ENCODE measurements at regions not wholly inside any gene's neighbourhood (a gene's known extent, or its start where the extent isn't known, plus 50 kb on each side); places are given as distances from the start of the nearest gene placed in this dataset.

DNA sequence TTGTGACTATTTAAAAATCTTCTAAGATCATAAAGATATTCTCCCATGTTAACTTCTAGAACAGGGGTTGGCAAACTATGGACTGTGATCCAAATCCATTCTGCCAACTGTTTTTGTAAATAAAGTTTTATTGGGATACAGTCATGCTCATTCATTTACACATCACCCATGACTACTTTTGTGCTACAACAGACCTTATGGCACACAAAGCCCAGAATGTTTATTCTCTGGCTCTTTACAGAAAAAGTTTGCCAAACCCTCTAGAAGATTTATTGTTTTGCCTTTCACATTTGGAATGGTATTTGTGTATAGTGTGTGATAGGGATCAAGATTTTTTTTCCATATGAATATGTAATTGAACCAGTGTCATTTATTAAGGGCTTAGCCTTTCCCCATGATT lies 341.7 kb downstream of the CD83 start:
- TF ChIP-seq, protein P1, sequence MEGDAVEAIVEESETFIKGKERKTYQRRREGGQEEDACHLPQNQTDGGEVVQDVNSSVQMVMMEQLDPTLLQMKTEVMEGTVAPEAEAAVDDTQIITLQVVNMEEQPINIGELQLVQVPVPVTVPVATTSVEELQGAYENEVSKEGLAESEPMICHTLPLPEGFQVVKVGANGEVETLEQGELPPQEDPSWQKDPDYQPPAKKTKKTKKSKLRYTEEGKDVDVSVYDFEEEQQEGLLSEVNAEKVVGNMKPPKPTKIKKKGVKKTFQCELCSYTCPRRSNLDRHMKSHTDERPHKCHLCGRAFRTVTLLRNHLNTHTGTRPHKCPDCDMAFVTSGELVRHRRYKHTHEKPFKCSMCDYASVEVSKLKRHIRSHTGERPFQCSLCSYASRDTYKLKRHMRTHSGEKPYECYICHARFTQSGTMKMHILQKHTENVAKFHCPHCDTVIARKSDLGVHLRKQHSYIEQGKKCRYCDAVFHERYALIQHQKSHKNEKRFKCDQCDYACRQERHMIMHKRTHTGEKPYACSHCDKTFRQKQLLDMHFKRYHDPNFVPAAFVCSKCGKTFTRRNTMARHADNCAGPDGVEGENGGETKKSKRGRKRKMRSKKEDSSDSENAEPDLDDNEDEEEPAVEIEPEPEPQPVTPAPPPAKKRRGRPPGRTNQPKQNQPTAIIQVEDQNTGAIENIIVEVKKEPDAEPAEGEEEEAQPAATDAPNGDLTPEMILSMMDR (conservative IDR thresholded peaks at IDR 0.05): no peak
- no peak for TF ChIP-seq EZH2 (IDR thresholded peaks at IDR 0.05; ENCODE audit: low read depth)
